Astrocyte of the spinal cord (primary cell): ENCODE measurements at regions not wholly inside any gene's neighbourhood (a gene's known extent, or its start where the extent isn't known, plus 50 kb on each side); places are given as distances from the start of the nearest gene placed in this dataset.

Experiments used
- DNase-seq: peaks from one replicate; pipeline ENCODE4 v3.0.0; 2011; ENCODE audit warnings: low read depth, low spot score
- H3K4me3 ChIP-seq: 2 replicates; pipeline ENCODE4 v1.5.1; 2011; ENCODE audit warnings: low read depth, mild to moderate bottlenecking, low read length, moderate library complexity
- CTCF ChIP-seq: IDR thresholded peaks from 2 replicates; pipeline ENCODE4 v1.5.1; 2012; ENCODE audit warnings: low read depth, mild to moderate bottlenecking, low read length, inconsistent platforms
- in situ Hi-C: cut with HindIII; loops from 2 replicates; pipeline ENCODE4 v1.10.0; 2017; ENCODE audit warnings: low sequenced_read_pairs

- no peak for TF ChIP-seq CTCF
- in situ Hi-C loops, result no loop called here
- no peak for DNase-seq
- no peak overlapping the region for H3K4me3 ChIP-seq
Measured at GRCh38 chr11:130728185-130729180, 187.8 kb downstream of the SNX19 start.

GRCh38 chr11:130729193-130729592 lies 187.1 kb downstream of the SNX19 start:
- no peak for DNase-seq
- no peak overlapping the region for H3K4me3 ChIP-seq
- in situ Hi-C loops, result no loop called here
- no peak for TF ChIP-seq CTCF

- no peak for DNase-seq
- in situ Hi-C loops, result no loop called here
- H3K4me3 ChIP-seq, result no peak overlapping the region
- TF ChIP-seq CTCF, result no peak
Measured at GRCh38 chr11:130729678-130730300, 186.5 kb downstream of the SNX19 start.

GRCh38 chr11:130731401-130731800 lies 184.9 kb downstream of the SNX19 start:
- H3K4me3 ChIP-seq, result no peak overlapping the region
- in situ Hi-C loops, result no loop called here
- no peak for TF ChIP-seq CTCF
- no peak for DNase-seq

GRCh38 chr11:130732476-130732875 lies 183.8 kb downstream of the SNX19 start:
- no peak for DNase-seq
- in situ Hi-C loops, result no loop called here
- no peak for TF ChIP-seq CTCF
- H3K4me3 ChIP-seq, result no peak overlapping the region

- H3K4me3 ChIP-seq, result no peak overlapping the region
Measured at GRCh38 chr11:130737041-130737830, 179.0 kb downstream of the SNX19 start.

More at GRCh38 chr11:130737041-130737830, 179.0 kb downstream of the SNX19 start:
- TF ChIP-seq CTCF, result no peak
- DNase-seq, result no peak
- in situ Hi-C loops, result no loop called here
